Smooth muscle cell (in vitro differentiated cells): ENCODE measurements at regions not wholly inside any gene's neighbourhood (a gene's known extent, or its start where the extent isn't known, plus 50 kb on each side); places are given as distances from the start of the nearest gene placed in this dataset.

Source experiments
- DNase-seq: peaks from one replicate; lab custom pipeline; 2025; ENCODE audit not compliant: unreplicated experiment; lab: John Stamatoyannopoulos, UW
- H2AFZ ChIP-seq: fragments of 200-600 bp; sonication (generic); 2 replicates; pipeline ENCODE4 v1.6.0; 2016; ENCODE audit warnings: antibody characterized with exemption, low read depth, mild to moderate bottlenecking
- H3F3A ChIP-seq: fragments of 200-600 bp; sonication (generic); 2 replicates; pipeline ENCODE4 v1.6.0; 2017; ENCODE audit warnings: antibody characterized with exemption, low read depth
- H3K27ac ChIP-seq: fragments of 200-600 bp; sonication (generic); 2 replicates; pipeline ENCODE4 v1.5.1; 2016; ENCODE audit warnings: low read depth, mild to moderate bottlenecking
- H3K27me3 ChIP-seq: fragments of 200-600 bp; sonication (generic); 2 replicates; pipeline ENCODE4 v1.6.1; 2016; ENCODE audit warnings: low read depth, mild to moderate bottlenecking
- H3K36me3 ChIP-seq: fragments of 200-600 bp; sonication (generic); 2 replicates; pipeline ENCODE4 v1.5.1; 2016; ENCODE audit warnings: low read depth
- H3K4me1 ChIP-seq: fragments of 200-600 bp; sonication (generic); 2 replicates; pipeline ENCODE4 v1.5.1; 2016; ENCODE audit warnings: low read depth
- H3K4me2 ChIP-seq: fragments of 200-600 bp; sonication (generic); 2 replicates; pipeline ENCODE4 v1.6.0; 2016; ENCODE audit warnings: mild to moderate bottlenecking
- H3K4me3 ChIP-seq: fragments of 200-600 bp; sonication (generic); 2 replicates; pipeline ENCODE4 v1.5.1; 2016; ENCODE audit warnings: mild to moderate bottlenecking
- H3K79me2 ChIP-seq: fragments of 200-600 bp; sonication (generic); 2 replicates; pipeline ENCODE4 v1.6.0; 2016; ENCODE audit warnings: low read depth, mild to moderate bottlenecking
- H3K9ac ChIP-seq: fragments of 200-600 bp; sonication (generic); 2 replicates; pipeline ENCODE4 v1.6.0; 2016; ENCODE audit warnings: low read depth
- H3K9me3 ChIP-seq: fragments of 200-600 bp; sonication (generic); replicated peaks from 2 replicates; pipeline ENCODE4 v1.5.1; 2016; ENCODE audit warnings: low read depth
- H4K20me1 ChIP-seq: fragments of 200-600 bp; sonication (generic); 2 replicates; pipeline ENCODE4 v1.6.0; 2016; ENCODE audit warnings: low read depth
- WGBS: methylation state at CpG from one replicate; pipeline ENCODE4 v1.1.7; 2016; ENCODE audit warnings: low lambda C conversion rate; 5-methylcytosine and 5-hydroxymethylcytosine counted together
- TF ChIP-seq, protein P1 (sequence below): fragments of 200-600 bp; sonication (generic); IDR thresholded peaks from 2 replicates; pipeline ENCODE4 v1.5.1; 2017; ENCODE audit warnings: borderline replicate concordance, mild to moderate bottlenecking, antibody characterized with exemption; ENCODE audit not compliant: insufficient read depth, poor library complexity, severe bottlenecking

GRCh38 chr9:105076729-105077128 lies 148.8 kb upstream of the ABCA1 start:
- Histone ChIP-seq H3K9ac (no peak overlapping the region), H3K27me3 (no peaks in the 10 kb centered on the region), H3K27ac (no peak overlapping the region), H3K4me2 (no peak overlapping the region), H3F3A (no peaks in the 10 kb centered on the region), H3K79me2 (no peaks in the 10 kb centered on the region), H3K4me3 (no peak overlapping the region), H3K4me1 (no peaks in the 10 kb centered on the region), H2AFZ (no peak overlapping the region), H3K36me3 (no peaks in the 10 kb centered on the region), H4K20me1 (no peaks in the 10 kb centered on the region), H3K9me3 (no peaks in the 10 kb centered on the region)
- WGBS: 80% methylated on average over 5 of the region's 5 CpGs
- TF ChIP-seq, protein P1, sequence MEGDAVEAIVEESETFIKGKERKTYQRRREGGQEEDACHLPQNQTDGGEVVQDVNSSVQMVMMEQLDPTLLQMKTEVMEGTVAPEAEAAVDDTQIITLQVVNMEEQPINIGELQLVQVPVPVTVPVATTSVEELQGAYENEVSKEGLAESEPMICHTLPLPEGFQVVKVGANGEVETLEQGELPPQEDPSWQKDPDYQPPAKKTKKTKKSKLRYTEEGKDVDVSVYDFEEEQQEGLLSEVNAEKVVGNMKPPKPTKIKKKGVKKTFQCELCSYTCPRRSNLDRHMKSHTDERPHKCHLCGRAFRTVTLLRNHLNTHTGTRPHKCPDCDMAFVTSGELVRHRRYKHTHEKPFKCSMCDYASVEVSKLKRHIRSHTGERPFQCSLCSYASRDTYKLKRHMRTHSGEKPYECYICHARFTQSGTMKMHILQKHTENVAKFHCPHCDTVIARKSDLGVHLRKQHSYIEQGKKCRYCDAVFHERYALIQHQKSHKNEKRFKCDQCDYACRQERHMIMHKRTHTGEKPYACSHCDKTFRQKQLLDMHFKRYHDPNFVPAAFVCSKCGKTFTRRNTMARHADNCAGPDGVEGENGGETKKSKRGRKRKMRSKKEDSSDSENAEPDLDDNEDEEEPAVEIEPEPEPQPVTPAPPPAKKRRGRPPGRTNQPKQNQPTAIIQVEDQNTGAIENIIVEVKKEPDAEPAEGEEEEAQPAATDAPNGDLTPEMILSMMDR: no peak
- no peak for DNase-seq

DNA sequence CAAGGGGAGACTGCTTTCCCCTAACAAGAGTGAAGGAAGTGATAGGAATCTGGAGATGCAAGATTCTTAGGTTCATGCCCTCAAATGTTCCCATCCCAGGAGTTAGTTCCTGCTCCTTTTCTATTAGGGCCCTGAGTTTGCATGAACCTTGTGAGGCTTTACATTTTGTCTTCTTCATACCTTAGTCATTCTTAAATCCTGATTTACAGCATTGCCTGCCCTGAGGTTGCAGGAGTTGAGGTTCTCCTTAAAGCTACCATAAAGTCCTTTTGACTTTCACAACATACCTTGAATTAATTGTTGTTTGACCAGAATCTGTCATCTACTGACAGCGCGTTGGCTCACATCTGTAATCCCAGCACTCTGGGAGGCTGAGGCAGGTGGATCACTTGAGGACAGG lies 151.5 kb upstream of the ABCA1 start:
- Histone ChIP-seq H3F3A (no peaks in the 10 kb centered on the region), H3K4me1 (no peaks in the 10 kb centered on the region), H4K20me1 (no peaks in the 10 kb centered on the region), H3K9ac (no peak overlapping the region), H3K9me3 (no peaks in the 10 kb centered on the region), H3K27me3 (no peaks in the 10 kb centered on the region), H3K27ac (no peak overlapping the region), H3K4me2 (no peak overlapping the region), H3K79me2 (no peaks in the 10 kb centered on the region), H3K36me3 (no peaks in the 10 kb centered on the region), H3K4me3 (no peak overlapping the region), H2AFZ (no peak overlapping the region)
- WGBS: 85% methylated on average over 2 of the region's 2 CpGs
- TF ChIP-seq, protein P1: no peak
- no peak for DNase-seq

DNA sequence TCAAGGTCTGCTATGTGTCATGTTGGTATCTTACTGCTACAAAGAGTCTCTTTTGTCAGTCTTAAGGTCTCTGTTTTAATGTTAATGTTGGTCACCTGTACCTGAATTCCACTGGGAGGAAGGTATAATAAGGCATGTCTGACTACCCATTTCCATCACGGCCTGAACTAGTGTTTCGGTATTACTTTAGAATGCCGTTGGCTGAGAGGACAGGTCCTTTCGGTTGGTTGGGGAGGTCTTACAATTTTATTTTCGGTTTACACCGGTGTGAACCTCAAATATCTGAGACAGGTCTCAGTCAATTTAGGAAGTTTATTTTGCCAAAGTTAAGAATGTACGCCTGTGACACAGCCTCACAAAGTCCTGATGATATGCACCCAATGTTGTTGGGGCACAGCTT lies 154.9 kb upstream of the ABCA1 start:
- no peak overlapping the region for H3K4me3 ChIP-seq
- H4K20me1 ChIP-seq: no peaks in the 10 kb centered on the region
- H3K9ac ChIP-seq: no peak overlapping the region
- H3K79me2 ChIP-seq: no peaks in the 10 kb centered on the region
- TF ChIP-seq, protein P1: no peak
- no peaks in the 10 kb centered on the region for H3K36me3 ChIP-seq
- WGBS: 80% methylated on average over 7 of the region's 7 CpGs
- H2AFZ ChIP-seq: no peak overlapping the region
- H3K4me2 ChIP-seq: no peak overlapping the region
- H3K4me1 ChIP-seq: no peaks in the 10 kb centered on the region
- no peaks in the 10 kb centered on the region for H3K27me3 ChIP-seq
- H3K9me3 ChIP-seq: no peaks in the 10 kb centered on the region
- no peak for DNase-seq
- H3F3A ChIP-seq: no peaks in the 10 kb centered on the region
- no peak overlapping the region for H3K27ac ChIP-seq

- H3F3A ChIP-seq: no peaks in the 10 kb centered on the region
- H3K9me3 ChIP-seq: no peaks in the 10 kb centered on the region
- no peaks in the 10 kb centered on the region for H3K79me2 ChIP-seq
- H3K4me1 ChIP-seq: no peaks in the 10 kb centered on the region
- no peak overlapping the region for H3K27ac ChIP-seq
- H3K4me2 ChIP-seq: no peak overlapping the region
- H2AFZ ChIP-seq: no peak overlapping the region
- TF ChIP-seq, protein P1: no peak
- WGBS: 62% methylated on average over 2 of the region's 2 CpGs
- no peak for DNase-seq
- H4K20me1 ChIP-seq: no peaks in the 10 kb centered on the region
- no peaks in the 10 kb centered on the region for H3K27me3 ChIP-seq
- H3K9ac ChIP-seq: no peak overlapping the region
- H3K4me3 ChIP-seq: no peak overlapping the region
- no peaks in the 10 kb centered on the region for H3K36me3 ChIP-seq
Observed at GRCh38 chr9:105083256-105083655, 155.3 kb upstream of the ABCA1 start.
